Putamen (tissue), 1 donor: ENCODE measurements at regions not wholly inside any gene's neighbourhood (a gene's known extent, or its start where the extent isn't known, plus 50 kb on each side); places are given as distances from the start of the nearest gene placed in this dataset.

Experiments
- DNase-seq: peaks from one replicate; pipeline ENCODE4 v3.0.0-alpha.2; 2016; ENCODE audit warnings: low spot score

- peak; percentile 54 for DNase-seq
Observed at GRCh38 chr21:45592208-45592619, 50.0 kb upstream of the SLC19A1 start.

GRCh38 chr21:45592626-45593134 is 50.4 kb upstream of the SLC19A1 start:
- DNase-seq, result no peak

GRCh38 chr21:45593162-45594022 is 50.1 kb upstream of the PCBP3 start:
- no peak for DNase-seq
